Kidney (tissue), 13 donors: ENCODE measurements at regions not wholly inside any gene's neighbourhood (a gene's known extent, or its start where the extent isn't known, plus 50 kb on each side); places are given as distances from the start of the nearest gene placed in this dataset.

Experiments
- DNase-seq, 5 donors: peaks; one replicate each; pipeline ENCODE4 v3.0.0-alpha.2; 2013 to 2020
- FAIRE-seq: peaks from 2 replicates; lab custom pipeline; 2012; peaks lifted over from hg19 to GRCh38; lab: Jason Lieb, UNC
- H3K27ac ChIP-seq, 2 donors: one replicate each; pipeline ENCODE4 v1.7.0; 2013; ENCODE audit warnings: low read depth in 2 of 2, low read length in 2 of 2, inconsistent platforms in 1 of 2
- H3K27me3 ChIP-seq: one replicate; pipeline ENCODE4 v1.7.1; 2013; ENCODE audit warnings: low read length, inconsistent platforms; ENCODE audit not compliant: control insufficient read depth, insufficient read depth
- H3K36me3 ChIP-seq, 3 donors: one replicate each; pipeline versions ENCODE4 v1.7.0 to v1.7.1; 2013; ENCODE audit warnings: low read length in 3 of 3, control low read depth in 1 of 3, inconsistent platforms in 1 of 3; ENCODE audit not compliant: insufficient read depth in 3 of 3, control insufficient read depth in 2 of 3
- H3K4me1 ChIP-seq, 3 donors: one replicate each; pipeline versions ENCODE4 v1.7.0 to v1.7.1; 2013; ENCODE audit warnings: low read length in 3 of 3, inconsistent platforms in 1 of 3, low read depth in 1 of 3; ENCODE audit not compliant: control insufficient read depth in 2 of 3, insufficient read depth in 2 of 3
- H3K4me3 ChIP-seq, 3 donors: one replicate each; pipeline versions ENCODE4 v1.7.0 to v1.8.1; 2013; ENCODE audit warnings: low read length in 3 of 3, control low read depth in 1 of 3, inconsistent platforms in 1 of 3
- H3K9ac ChIP-seq, 3 donors: one replicate each; pipeline versions ENCODE4 v1.7.0 to v1.7.1; 2013; ENCODE audit warnings: low read length in 3 of 3, control low read depth in 1 of 3, inconsistent platforms in 1 of 3
- H3K9me3 ChIP-seq, 3 donors: one replicate each; pipeline versions ENCODE4 v1.7.0 to v1.7.1; 2013; ENCODE audit warnings: low read length in 3 of 3, control low read depth in 1 of 3, inconsistent platforms in 1 of 3; ENCODE audit not compliant: control insufficient read depth in 2 of 3, insufficient read depth in 1 of 3
- CTCF ChIP-seq: IDR thresholded peaks from 3 replicates; pipeline ENCODE4 v1.5.1; 2012; ENCODE audit warnings: mild to moderate bottlenecking, moderate library complexity, borderline replicate concordance; ENCODE audit not compliant: insufficient read depth; ENCODE audit errors: extremely low read depth
- intact Hi-C: fragments of 100-400 bp; cut with DNase I; formaldehyde crosslinking; loops from one replicate; pipeline ENCODE4 v1.11.1; 2022
- donor health status: control.
- donor health status: control.
- donor health status: control.
- donor health status: control.
- donor health status: control.
- donor health status: DM: yes; HTN: yes; CAD: no.
- donor health status: Normal renal cell carcinoma (clear cell type).

GRCh38 chr13:107091861-107092260 lies 523.9 kb upstream of the ARGLU1 start:
- intact Hi-C loops = no loop called here
- no peak for TF ChIP-seq CTCF
- Histone ChIP-seq H3K27me3 (no peaks in the 10 kb centered on the region), H3K4me1 (no peaks in the 10 kb centered on the region), H3K27ac (no peak overlapping the region), H3K36me3 (no peaks in the 10 kb centered on the region), H3K4me3 (no peak overlapping the region), H3K9me3 (no peaks in the 10 kb centered on the region), H3K9ac (no peak overlapping the region)
- DNase-seq (no peak), FAIRE-seq (no peak)

- no peak overlapping the region for H3K27ac ChIP-seq
- no peaks in the 10 kb centered on the region for H3K4me1 ChIP-seq
- H3K36me3 ChIP-seq = no peaks in the 10 kb centered on the region
- no peak overlapping the region for H3K9ac ChIP-seq
- H3K9me3 ChIP-seq = no peaks in the 10 kb centered on the region
- TF ChIP-seq CTCF = no peak
- DNase-seq = peak in 1 of 5 donors; percentile 6
- intact Hi-C loops = no loop called here
- H3K27me3 ChIP-seq = no peaks in the 10 kb centered on the region
- FAIRE-seq = no peak
- H3K4me3 ChIP-seq = no peak overlapping the region
Observed at GRCh38 chr13:107091428-107091827, 523.5 kb upstream of the ARGLU1 start.

GRCh38 chr13:107088061-107088460 lies 520.1 kb upstream of the ARGLU1 start:
- FAIRE-seq (no peak), DNase-seq (no peak)
- no peak overlapping the region for H3K27ac ChIP-seq
- H3K27me3 ChIP-seq = no peaks in the 10 kb centered on the region
- no peak for TF ChIP-seq CTCF
- H3K36me3 ChIP-seq = no peaks in the 10 kb centered on the region
- intact Hi-C loops = no loop called here
- no peak overlapping the region for H3K4me3 ChIP-seq
- peaks cover 0 to 4% (median 0%) of the 10 kb centered on the region in 3 donors for H3K9me3 ChIP-seq
- H3K4me1 ChIP-seq = no peaks in the 10 kb centered on the region
- H3K9ac ChIP-seq = no peak overlapping the region

- no peak for TF ChIP-seq CTCF
- H3K9me3 ChIP-seq = peaks cover 0 to 4% (median 2%) of the 10 kb centered on the region in 3 donors
- H3K27me3 ChIP-seq = no peaks in the 10 kb centered on the region
- intact Hi-C loops = no loop called here
- no peak overlapping the region for H3K4me3 ChIP-seq
- DNase-seq = peak in 1 of 5 donors; percentile 4
- FAIRE-seq = no peak
- no peak overlapping the region for H3K9ac ChIP-seq
- no peaks in the 10 kb centered on the region for H3K36me3 ChIP-seq
- H3K27ac ChIP-seq = no peak overlapping the region
- H3K4me1 ChIP-seq = no peaks in the 10 kb centered on the region
Observed at GRCh38 chr13:107079423-107080049, 511.6 kb upstream of the ARGLU1 start.
